HFFc6 (cell line): ENCODE measurements at regions not wholly inside any gene's neighbourhood (a gene's known extent, or its start where the extent isn't known, plus 50 kb on each side); places are given as distances from the start of the nearest gene placed in this dataset.

Source experiments
- DNase-seq: peaks from one replicate; pipeline ENCODE4 v3.0.0-alpha.2; 2018
- H3K27ac Mint-ChIP-seq: 2 replicates; pipeline ENCODE4 v1.8.0; 2020; ENCODE audit warnings: mild to moderate bottlenecking, mixed read lengths
- H3K27me3 Mint-ChIP-seq: 2 replicates; pipeline ENCODE4 v1.8.0; 2021; ENCODE audit warnings: mild to moderate bottlenecking, moderate library complexity, mixed read lengths; ENCODE audit not compliant: insufficient read depth
- H3K36me3 Mint-ChIP-seq: 2 replicates; pipeline ENCODE4 v1.8.0; 2021; ENCODE audit warnings: low read depth, mixed read lengths
- H3K4me1 Mint-ChIP-seq: 2 replicates; pipeline ENCODE4 v1.8.0; 2020; ENCODE audit warnings: low read depth, mixed read lengths
- H3K4me3 Mint-ChIP-seq: 2 replicates; pipeline ENCODE4 v1.8.0; 2020; ENCODE audit warnings: mild to moderate bottlenecking, moderate library complexity, mixed read lengths
- H3K9me3 Mint-ChIP-seq: 2 replicates; pipeline ENCODE4 v1.8.0; 2020; ENCODE audit warnings: mild to moderate bottlenecking, mixed read lengths
- CTCF ChIP-seq: fragments of 200-600 bp; sonication (generic); IDR thresholded peaks from 2 replicates; pipeline ENCODE4 v1.5.0; 2021; ENCODE audit warnings: antibody characterized with exemption, mild to moderate bottlenecking

- H3K4me3 Mint-ChIP-seq: no peak overlapping the region
- H3K4me1 Mint-ChIP-seq: no peaks in the 10 kb centered on the region
These were observed 397.6 kb downstream of the BCAT1 start for GRCh38 chr12:24551163-24551786.

GRCh38 chr12:24550609-24551008 is 398.3 kb downstream of the BCAT1 start:
- TF ChIP-seq CTCF: no peak
- Mint-ChIP-seq H3K27me3 (peaks cover 5% of the 10 kb centered on the region; the same call in 1 of the 2 replicates), H3K4me1 (no peaks in the 10 kb centered on the region), H3K9me3 (no peaks in the 10 kb centered on the region), H3K4me3 (no peak overlapping the region), H3K27ac (no peak overlapping the region), H3K36me3 (no peaks in the 10 kb centered on the region)
- DNase-seq: no peak

More at GRCh38 chr12:24551163-24551786, 397.6 kb downstream of the BCAT1 start:
- TF ChIP-seq CTCF: no peak
- peaks cover 5% of the 10 kb centered on the region; the same call in 1 of the 2 replicates for H3K27me3 Mint-ChIP-seq
- DNase-seq: no peak
- H3K9me3 Mint-ChIP-seq: no peaks in the 10 kb centered on the region
- no peak overlapping the region for H3K27ac Mint-ChIP-seq
- no peaks in the 10 kb centered on the region for H3K36me3 Mint-ChIP-seq

- Mint-ChIP-seq H3K9me3 (no peaks in the 10 kb centered on the region), H3K4me3 (no peak overlapping the region), H3K4me1 (no peaks in the 10 kb centered on the region), H3K36me3 (no peaks in the 10 kb centered on the region), H3K27me3 (peaks cover 3% of the 10 kb centered on the region), H3K27ac (no peak overlapping the region)
- no peak for DNase-seq
- TF ChIP-seq CTCF: no peak
These were observed 402.2 kb downstream of the BCAT1 start for GRCh38 chr12:24546661-24547060.

GRCh38 chr12:24546084-24546483 is 402.8 kb downstream of the BCAT1 start:
- no peaks in the 10 kb centered on the region for H3K4me1 Mint-ChIP-seq
- H3K27ac Mint-ChIP-seq: no peak overlapping the region
- TF ChIP-seq CTCF: no peak
- H3K27me3 Mint-ChIP-seq: peaks cover 2% of the 10 kb centered on the region
- no peaks in the 10 kb centered on the region for H3K36me3 Mint-ChIP-seq
- no peak for DNase-seq
- H3K4me3 Mint-ChIP-seq: no peak overlapping the region
- H3K9me3 Mint-ChIP-seq: no peaks in the 10 kb centered on the region

- Mint-ChIP-seq H3K27me3 (peaks cover 2% of the 10 kb centered on the region), H3K9me3 (no peaks in the 10 kb centered on the region), H3K27ac (no peak overlapping the region), H3K36me3 (no peaks in the 10 kb centered on the region), H3K4me1 (no peaks in the 10 kb centered on the region), H3K4me3 (no peak overlapping the region)
- no peak for DNase-seq
- no peak for TF ChIP-seq CTCF
These were observed 404.5 kb downstream of the BCAT1 start for GRCh38 chr12:24544368-24544767.
